GM12891 (cell line): ENCODE measurements at regions not wholly inside any gene's neighbourhood (a gene's known extent, or its start where the extent isn't known, plus 50 kb on each side); places are given as distances from the start of the nearest gene placed in this dataset.

Experiments used
- DNase-seq: peaks from one replicate; pipeline ENCODE4 v3.0.0; 2011; ENCODE audit warnings: low spot score; ENCODE audit not compliant: insufficient read length
- FAIRE-seq: peaks from 2 replicates; lab custom pipeline; 2011; peaks lifted over from hg19 to GRCh38; lab: Jason Lieb, UNC
- PAX5 ChIP-seq: IDR thresholded peaks from 2 replicates; pipeline ENCODE4 v1.6.1; 2011; ENCODE audit warnings: low read length, moderate library complexity, mild to moderate bottlenecking; ENCODE audit not compliant: insufficient read depth, severe bottlenecking
- POLR2A ChIP-seq: IDR thresholded peaks from 2 replicates; pipeline ENCODE4 v1.6.1; 2011; ENCODE audit warnings: low read depth, low read length, control low read depth
- POLR2AphosphoS5 ChIP-seq: IDR thresholded peaks from 2 replicates; pipeline ENCODE4 v1.6.1; 2011; ENCODE audit warnings: low read depth, low read length, control low read depth
- POU2F2 ChIP-seq: IDR thresholded peaks from 2 replicates; pipeline ENCODE4 v1.6.1; 2011; ENCODE audit warnings: low read depth, mild to moderate bottlenecking, control low read depth, low read length, moderate library complexity
- SPI1 ChIP-seq: IDR thresholded peaks from 2 replicates; pipeline ENCODE4 v1.6.1; 2011; ENCODE audit warnings: low read depth, low read length, control low read depth
- TAF1 ChIP-seq: IDR thresholded peaks from 2 replicates; pipeline ENCODE4 v1.6.1; 2011; ENCODE audit warnings: low read depth, low read length, control low read depth

GRCh38 chr5:5708367-5708919, 286.0 kb downstream of the ICE1 start:
- FAIRE-seq = no peak
- DNase-seq = no peak
- TF ChIP-seq SPI1 (no peak), POLR2AphosphoS5 (no peak), TAF1 (no peak), POLR2A (no peak), PAX5 (no peak), POU2F2 (no peak)

- TF ChIP-seq POLR2A = no peak
- TF ChIP-seq TAF1 = no peak
- no peak for TF ChIP-seq POU2F2
- TF ChIP-seq POLR2AphosphoS5 = no peak
- TF ChIP-seq PAX5 = no peak
- no peak for TF ChIP-seq SPI1
- no peak for DNase-seq
- no peak for FAIRE-seq
Measured at GRCh38 chr5:5705010-5705409, 282.5 kb downstream of the ICE1 start.

GRCh38 chr5:5704352-5704751, 281.9 kb downstream of the ICE1 start:
- DNase-seq (no peak), FAIRE-seq (no peak)
- TF ChIP-seq SPI1 = no peak
- no peak for TF ChIP-seq TAF1
- TF ChIP-seq PAX5 = no peak
- TF ChIP-seq POLR2A = no peak
- TF ChIP-seq POU2F2 = no peak
- TF ChIP-seq POLR2AphosphoS5 = no peak

GRCh38 chr5:5702934-5703333, 280.5 kb downstream of the ICE1 start:
- TF ChIP-seq POLR2AphosphoS5 = no peak
- no peak for TF ChIP-seq SPI1
- TF ChIP-seq POLR2A = no peak
- TF ChIP-seq PAX5 = no peak
- no peak for TF ChIP-seq TAF1
- no peak for TF ChIP-seq POU2F2
- FAIRE-seq (no peak), DNase-seq (no peak)

GRCh38 chr5:5700549-5700948, 278.1 kb downstream of the ICE1 start:
- FAIRE-seq (no peak), DNase-seq (no peak)
- TF ChIP-seq POLR2A (no peak), PAX5 (no peak), POLR2AphosphoS5 (no peak), TAF1 (no peak), POU2F2 (no peak), SPI1 (no peak)

- FAIRE-seq (no peak), DNase-seq (no peak)
- TF ChIP-seq POLR2A (no peak), SPI1 (no peak), PAX5 (no peak), POU2F2 (no peak), POLR2AphosphoS5 (no peak), TAF1 (no peak)
Measured at GRCh38 chr5:5699062-5699461, 276.6 kb downstream of the ICE1 start.

- FAIRE-seq (no peak), DNase-seq (no peak)
- TF ChIP-seq POLR2AphosphoS5 = no peak
- TF ChIP-seq TAF1 = no peak
- TF ChIP-seq POLR2A = no peak
- no peak for TF ChIP-seq PAX5
- TF ChIP-seq SPI1 = no peak
- TF ChIP-seq POU2F2 = no peak
Measured at GRCh38 chr5:5695266-5695665, 272.8 kb downstream of the ICE1 start.

- FAIRE-seq (no peak), DNase-seq (no peak)
- TF ChIP-seq SPI1 = no peak
- no peak for TF ChIP-seq PAX5
- no peak for TF ChIP-seq TAF1
Measured at GRCh38 chr5:5688925-5689310, 266.4 kb downstream of the ICE1 start.

GRCh38 chr5:5688194-5688924, 265.9 kb downstream of the ICE1 start:
- no peak for FAIRE-seq
- no peak for TF ChIP-seq SPI1
- TF ChIP-seq POLR2AphosphoS5 = no peak
- TF ChIP-seq PAX5 = no peak
- TF ChIP-seq POU2F2 = no peak
- no peak for TF ChIP-seq TAF1
- TF ChIP-seq POLR2A = no peak
- no peak for DNase-seq

GRCh38 chr5:5687113-5687512, 264.6 kb downstream of the ICE1 start:
- FAIRE-seq (no peak), DNase-seq (no peak)
- TF ChIP-seq PAX5 (no peak), SPI1 (no peak), POLR2AphosphoS5 (no peak), POLR2A (no peak), TAF1 (no peak), POU2F2 (no peak)

GRCh38 chr5:5686356-5686755, 263.9 kb downstream of the ICE1 start:
- TF ChIP-seq POU2F2 (no peak), PAX5 (no peak)
- DNase-seq (no peak), FAIRE-seq (no peak)
